Mucosa of descending colon (tissue), 3 donors: ENCODE measurements at regions not wholly inside any gene's neighbourhood (a gene's known extent, or its start where the extent isn't known, plus 50 kb on each side); places are given as distances from the start of the nearest gene placed in this dataset.

Source experiments
- ATAC-seq: fragments of 200-7000 bp; cut with Tn5 transposase; one replicate; pipeline ENCODE4 v1.9.1; 2020; ENCODE audit warnings: mild to moderate bottlenecking, moderate library complexity
- DNase-seq, 3 donors: peaks; one replicate each; pipeline ENCODE4 v3.0.0-alpha.2; 2020
- H3K36me3 ChIP-seq: fragments of 200-600 bp; one replicate; pipeline ENCODE4 v1.8.0; 2021; ENCODE audit warnings: low read depth, mild to moderate bottlenecking
- H3K4me1 ChIP-seq: fragments of 200-600 bp; one replicate; pipeline ENCODE4 v1.8.0; 2021; ENCODE audit warnings: low read depth, mild to moderate bottlenecking
- H3K4me3 ChIP-seq: fragments of 200-600 bp; one replicate; pipeline ENCODE4 v1.8.0; 2021; ENCODE audit warnings: mild to moderate bottlenecking
- H3K9me3 ChIP-seq: fragments of 200-600 bp; one replicate; pipeline ENCODE4 v1.8.0; 2021; ENCODE audit warnings: mild to moderate bottlenecking
- CTCF ChIP-seq: fragments of 200-600 bp; IDR thresholded peaks from one replicate; pipeline ENCODE4 v1.8.0; 2022; ENCODE audit warnings: antibody characterized with exemption, mild to moderate bottlenecking
- intact Hi-C, 2 donors: fragments of 100-400 bp; cut with DNase I in 1 of 2; cut with micrococcal nuclease in 1 of 2; formaldehyde crosslinking; loops; one replicate each; pipeline versions ENCODE4 v1.11.0 to v1.11.1; 2022; cut with DNase I, micrococcal nuclease
- donor health status: DM: no; HTN: no; CAD: no; lungs with moderate emphysema.
- donor health status: DM: no; HTN: no; CAD: no.
- donor health status: DM: no; HTN: yes; CAD: no.

- peak; percentile 94 for ATAC-seq
- Histone ChIP-seq H3K4me1 (no peaks in the 10 kb centered on the region), H3K9me3 (no peaks in the 10 kb centered on the region), H3K4me3 (no peak overlapping the region), H3K36me3 (no peaks in the 10 kb centered on the region)
- DNase-seq = peak in 2 of 3 donors; percentile 7 to 15
- no peak for TF ChIP-seq CTCF
- intact Hi-C loops = no loop called here
Observed at GRCh38 chr5:117337064-117337749, 762.6 kb upstream of the SEMA6A start.

DNA sequence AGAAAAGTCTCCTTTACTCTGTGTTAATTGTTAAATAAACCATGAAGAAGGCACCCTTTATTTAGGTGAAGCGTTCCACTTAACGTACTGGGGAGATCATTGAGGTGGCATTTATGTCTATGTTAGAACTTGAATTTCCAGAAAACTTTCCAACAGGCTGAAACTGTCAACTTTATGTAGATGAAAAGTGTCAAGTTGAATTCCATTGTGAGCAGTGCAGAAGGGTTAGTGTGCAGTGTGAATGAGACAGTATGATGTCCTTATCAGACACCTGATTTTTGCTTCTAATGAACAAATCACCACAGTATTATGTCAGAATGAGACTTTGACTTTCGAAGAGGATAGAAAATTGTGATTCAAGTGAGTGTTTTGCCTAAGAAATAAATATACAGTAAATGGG is 761.6 kb upstream of the SEMA6A start:
- Histone ChIP-seq H3K4me3 (no peak overlapping the region), H3K4me1 (no peaks in the 10 kb centered on the region), H3K36me3 (no peaks in the 10 kb centered on the region), H3K9me3 (no peaks in the 10 kb centered on the region)
- intact Hi-C loops = no loop called here
- DNase-seq = no peak
- ATAC-seq = no peak
- TF ChIP-seq CTCF = no peak

DNA sequence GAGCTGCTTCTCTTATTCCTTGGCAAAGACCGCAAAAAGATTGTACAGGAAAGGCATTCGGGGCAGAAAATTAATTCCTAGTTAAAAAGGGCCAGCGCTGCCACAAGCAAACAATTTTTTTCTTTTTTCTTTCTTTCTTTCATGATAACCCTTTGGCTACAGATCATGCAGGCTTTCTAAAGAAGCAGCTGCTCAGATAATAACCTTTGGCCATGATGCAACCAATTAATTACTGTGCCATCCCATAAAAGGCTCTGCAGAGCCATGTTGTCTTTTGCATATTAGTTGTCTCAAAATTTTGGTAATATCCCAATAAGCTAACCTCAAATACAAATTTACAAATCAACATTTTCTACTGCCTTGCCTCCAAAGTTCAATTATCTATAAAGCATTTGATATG is 758.4 kb upstream of the SEMA6A start:
- no peaks in the 10 kb centered on the region for H3K4me1 ChIP-seq
- ATAC-seq (no peak), DNase-seq (no peak)
- H3K9me3 ChIP-seq = no peaks in the 10 kb centered on the region
- no peak overlapping the region for H3K4me3 ChIP-seq
- no peak for TF ChIP-seq CTCF
- intact Hi-C loops = no loop called here
- H3K36me3 ChIP-seq = no peaks in the 10 kb centered on the region

DNA sequence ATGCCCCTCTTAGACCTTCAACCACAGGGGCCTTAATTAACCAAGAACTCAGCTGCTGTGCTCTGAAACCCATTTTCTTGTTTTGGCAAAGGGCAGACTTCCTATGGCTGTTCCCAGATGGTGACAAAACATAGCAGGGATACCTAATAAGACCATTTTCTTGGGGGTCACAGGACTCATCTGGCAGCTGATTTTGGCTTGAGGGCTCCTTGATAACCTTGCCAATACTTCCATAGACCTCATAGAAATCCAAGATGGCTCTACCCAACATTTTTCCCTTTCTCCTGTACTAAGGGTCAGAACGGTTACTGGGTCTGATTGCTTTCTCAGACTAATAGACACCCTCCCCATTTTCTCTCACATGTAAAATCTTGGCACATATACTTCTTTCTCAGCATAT is 757.7 kb upstream of the SEMA6A start:
- TF ChIP-seq CTCF = no peak
- intact Hi-C loops = no loop called here
- Histone ChIP-seq H3K9me3 (no peaks in the 10 kb centered on the region), H3K4me3 (no peak overlapping the region), H3K4me1 (no peaks in the 10 kb centered on the region), H3K36me3 (no peaks in the 10 kb centered on the region)
- DNase-seq (no peak), ATAC-seq (no peak)

GRCh38 chr5:117327511-117327910 is 752.9 kb upstream of the SEMA6A start:
- no peak for ATAC-seq

More at GRCh38 chr5:117327511-117327910, 752.9 kb upstream of the SEMA6A start:
- H3K9me3 ChIP-seq = no peaks in the 10 kb centered on the region
- TF ChIP-seq CTCF = no peak
- intact Hi-C loops = no loop called here
- no peaks in the 10 kb centered on the region for H3K4me1 ChIP-seq
- no peak for DNase-seq
- H3K4me3 ChIP-seq = no peak overlapping the region
- no peaks in the 10 kb centered on the region for H3K36me3 ChIP-seq
